ENCODE measurements at regions not wholly inside any gene's neighbourhood (a gene's known extent, or its start where the extent isn't known, plus 50 kb on each side); places are given as distances from the start of the nearest gene placed in this dataset.

DNA sequence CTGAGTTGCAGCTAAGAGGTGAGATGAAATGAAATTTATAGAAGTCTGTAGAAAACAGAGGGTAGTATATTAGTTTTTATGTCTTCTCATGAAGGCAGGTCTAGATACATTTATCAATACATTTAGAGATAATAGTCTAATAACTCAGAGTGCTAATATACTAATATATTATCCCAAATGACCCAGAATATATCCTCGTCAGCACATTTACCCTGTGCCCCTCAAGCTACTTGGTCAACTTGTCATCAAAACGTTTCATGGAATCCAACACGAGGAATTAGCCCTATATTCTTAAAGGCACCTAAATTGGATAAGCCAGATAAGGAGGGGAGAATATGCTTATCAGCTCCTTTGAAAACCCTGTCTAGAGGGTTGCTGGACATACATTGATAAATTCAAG lies 415.1 kb upstream of the LRRTM1 start:
- POLR2A ChIA-PET, result no interaction called here
- H3K9me3 Mint-ChIP-seq, result peaks cover 5% of the 10 kb centered on the region
- TF ChIP-seq, protein P1, sequence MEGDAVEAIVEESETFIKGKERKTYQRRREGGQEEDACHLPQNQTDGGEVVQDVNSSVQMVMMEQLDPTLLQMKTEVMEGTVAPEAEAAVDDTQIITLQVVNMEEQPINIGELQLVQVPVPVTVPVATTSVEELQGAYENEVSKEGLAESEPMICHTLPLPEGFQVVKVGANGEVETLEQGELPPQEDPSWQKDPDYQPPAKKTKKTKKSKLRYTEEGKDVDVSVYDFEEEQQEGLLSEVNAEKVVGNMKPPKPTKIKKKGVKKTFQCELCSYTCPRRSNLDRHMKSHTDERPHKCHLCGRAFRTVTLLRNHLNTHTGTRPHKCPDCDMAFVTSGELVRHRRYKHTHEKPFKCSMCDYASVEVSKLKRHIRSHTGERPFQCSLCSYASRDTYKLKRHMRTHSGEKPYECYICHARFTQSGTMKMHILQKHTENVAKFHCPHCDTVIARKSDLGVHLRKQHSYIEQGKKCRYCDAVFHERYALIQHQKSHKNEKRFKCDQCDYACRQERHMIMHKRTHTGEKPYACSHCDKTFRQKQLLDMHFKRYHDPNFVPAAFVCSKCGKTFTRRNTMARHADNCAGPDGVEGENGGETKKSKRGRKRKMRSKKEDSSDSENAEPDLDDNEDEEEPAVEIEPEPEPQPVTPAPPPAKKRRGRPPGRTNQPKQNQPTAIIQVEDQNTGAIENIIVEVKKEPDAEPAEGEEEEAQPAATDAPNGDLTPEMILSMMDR (IDR thresholded peaks at IDR 0.05), result no peak
- no peak for DNase-seq
- CTCF ChIA-PET, result no interaction called here
- H3K27ac Mint-ChIP-seq, result no peak overlapping the region
- no peak for ATAC-seq
- intact Hi-C loops (cut with micrococcal nuclease), result no loop called here
- H3K27me3 Mint-ChIP-seq, result no peaks in the 10 kb centered on the region
- H3K4me3 Mint-ChIP-seq, result no peak overlapping the region
- H3K4me1 Mint-ChIP-seq (ENCODE audit: low read depth), result no peaks in the 10 kb centered on the region
- no peaks in the 10 kb centered on the region for H3K36me3 Mint-ChIP-seq (ENCODE audit: low read depth)

DNA sequence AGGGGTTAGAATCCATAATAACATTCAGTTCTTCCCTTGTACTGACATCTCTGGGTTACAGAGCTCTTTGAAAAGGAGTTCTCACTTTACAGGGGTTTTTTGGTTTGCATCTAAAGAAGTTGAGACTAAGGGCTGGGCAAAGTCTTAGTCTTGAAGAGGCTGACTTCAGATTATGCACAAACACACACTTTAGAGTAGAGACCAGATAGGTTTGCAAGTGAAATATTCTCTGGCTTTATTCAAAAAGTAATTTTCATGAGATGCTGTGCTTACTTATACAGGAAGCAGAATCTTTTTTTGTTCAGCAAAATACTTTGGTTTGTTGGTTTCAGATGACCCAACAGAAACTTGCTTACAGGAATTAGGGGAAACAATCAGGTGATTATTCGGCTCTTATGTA lies 410.9 kb upstream of the LRRTM1 start:
- intact Hi-C loops (cut with micrococcal nuclease), result no loop called here
- TF ChIP-seq, protein P1 (IDR thresholded peaks at IDR 0.05), result no peak
- Mint-ChIP-seq H3K36me3 (ENCODE audit: low read depth) (no peaks in the 10 kb centered on the region), H3K4me3 (no peak overlapping the region), H3K27me3 (no peaks in the 10 kb centered on the region), H3K4me1 (ENCODE audit: low read depth) (no peaks in the 10 kb centered on the region), H3K9me3 (peaks cover 9% of the 10 kb centered on the region), H3K27ac (no peak overlapping the region)
- ChIA-PET POLR2A (no interaction called here), CTCF (no interaction called here)
- ATAC-seq (no peak), DNase-seq (no peak)

DNA sequence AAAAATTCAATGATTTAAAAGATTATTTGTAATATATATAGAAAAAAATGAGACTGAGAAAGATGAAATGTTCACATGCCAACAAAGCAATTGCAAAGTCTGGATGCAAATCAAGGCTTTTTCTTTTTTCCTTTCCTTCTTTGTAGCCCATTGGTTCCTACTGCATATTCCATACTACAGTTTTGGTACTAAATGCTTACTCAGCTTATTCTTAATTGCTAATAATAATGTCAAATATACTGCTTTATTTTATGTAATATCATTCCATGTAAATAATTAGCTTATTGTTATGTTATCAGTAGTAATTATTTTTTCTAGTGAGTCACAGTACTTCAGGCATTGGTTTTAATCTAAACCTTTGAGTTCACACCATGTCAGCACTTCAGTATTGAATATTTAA lies 407.4 kb upstream of the LRRTM1 start:
- H3K4me1 Mint-ChIP-seq (ENCODE audit: low read depth), result no peaks in the 10 kb centered on the region
- CTCF ChIA-PET, result no interaction called here
- H3K9me3 Mint-ChIP-seq, result peaks cover 9% of the 10 kb centered on the region
- H3K4me3 Mint-ChIP-seq, result no peak overlapping the region
- intact Hi-C loops (cut with micrococcal nuclease), result no loop called here
- DNase-seq (no peak), ATAC-seq (no peak)
- POLR2A ChIA-PET, result no interaction called here
- H3K27me3 Mint-ChIP-seq, result no peaks in the 10 kb centered on the region
- TF ChIP-seq, protein P1 (IDR thresholded peaks at IDR 0.05), result no peak
- no peak overlapping the region for H3K27ac Mint-ChIP-seq
- no peaks in the 10 kb centered on the region for H3K36me3 Mint-ChIP-seq (ENCODE audit: low read depth)

DNA sequence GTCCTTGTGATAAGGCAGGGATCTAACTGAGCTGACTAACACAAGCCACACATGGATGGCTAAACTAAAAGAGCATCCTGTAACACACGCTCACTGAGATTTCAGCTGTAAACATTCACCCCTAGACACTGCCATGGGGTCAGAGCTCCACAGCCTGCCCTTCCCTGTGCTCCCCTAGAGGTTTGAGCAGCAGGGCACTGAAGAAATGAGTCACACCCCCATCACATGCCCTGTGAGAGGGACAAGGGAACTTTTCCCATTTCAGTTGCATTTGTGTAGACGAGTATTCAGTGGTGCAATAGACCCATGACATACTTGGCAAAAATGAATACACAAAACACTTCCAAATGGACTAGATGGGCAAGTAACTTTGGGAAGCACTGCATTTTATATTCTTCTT lies 402.4 kb upstream of the LRRTM1 start:
- intact Hi-C loops (cut with micrococcal nuclease), result no loop called here
- ChIA-PET POLR2A (no interaction called here), CTCF (no interaction called here)
- Mint-ChIP-seq H3K27ac (no peak overlapping the region), H3K4me3 (no peak overlapping the region), H3K36me3 (ENCODE audit: low read depth) (no peaks in the 10 kb centered on the region), H3K9me3 (peaks cover 6% of the 10 kb centered on the region), H3K4me1 (ENCODE audit: low read depth) (no peaks in the 10 kb centered on the region), H3K27me3 (no peaks in the 10 kb centered on the region)
- DNase-seq (no peak), ATAC-seq (no peak)
- TF ChIP-seq, protein P1 (IDR thresholded peaks at IDR 0.05), result no peak

DNA sequence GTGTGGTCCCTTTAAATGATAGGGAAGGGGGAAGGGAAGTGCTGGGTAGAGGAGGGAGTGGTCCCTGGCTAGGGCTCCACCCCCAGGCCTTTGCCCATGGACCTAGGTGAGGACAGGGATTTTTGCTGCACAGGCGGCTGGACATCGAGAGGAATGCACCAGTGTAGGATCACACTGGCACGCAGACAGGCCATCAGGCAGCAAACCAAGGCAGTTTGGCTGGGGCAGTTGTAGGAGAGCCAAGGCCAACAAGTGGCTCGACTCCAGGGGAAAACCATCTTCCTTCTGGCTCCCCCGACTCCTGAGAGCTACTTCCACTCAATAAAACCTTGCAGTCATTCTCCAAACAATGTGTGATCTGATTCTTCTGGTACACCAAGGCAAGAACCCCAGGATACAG lies 402.0 kb upstream of the LRRTM1 start:
- intact Hi-C loops (cut with micrococcal nuclease), result no loop called here
- no peaks in the 10 kb centered on the region for H3K36me3 Mint-ChIP-seq (ENCODE audit: low read depth)
- no peak overlapping the region for H3K4me3 Mint-ChIP-seq
- TF ChIP-seq, protein P1 (IDR thresholded peaks at IDR 0.05), result no peak
- POLR2A ChIA-PET, result no interaction called here
- DNase-seq (no peak), ATAC-seq (no peak)
- CTCF ChIA-PET, result no interaction called here
- peaks cover 7% of the 10 kb centered on the region for H3K9me3 Mint-ChIP-seq
- no peaks in the 10 kb centered on the region for H3K4me1 Mint-ChIP-seq (ENCODE audit: low read depth)
- no peak overlapping the region for H3K27ac Mint-ChIP-seq
- no peaks in the 10 kb centered on the region for H3K27me3 Mint-ChIP-seq

All from activated CD8-positive, alpha-beta T cell treated with anti-CD3 and anti-CD28 coated beads for 36 hours (primary cell).